ENCODE measurements at regions not wholly inside any gene's neighbourhood (a gene's known extent, or its start where the extent isn't known, plus 50 kb on each side); places are given as distances from the start of the nearest gene placed in this dataset.

- TF ChIP-seq CTCF (IDR thresholded peaks at IDR 0.05) (no peak), POLR2A (IDR thresholded peaks at IDR 0.05) (no peak)
Observed at GRCh38 chr13:94952787-94953186, 240.4 kb upstream of the SOX21 start.

All from esophagus squamous epithelium (tissue), 4 donors.